GM12878 (cell line): ENCODE measurements at regions not wholly inside any gene's neighbourhood (a gene's known extent, or its start where the extent isn't known, plus 50 kb on each side); places are given as distances from the start of the nearest gene placed in this dataset.

Source experiments
- ATAC-seq: fragments of 200-7000 bp; cut with Tn5 transposase; 3 replicates; pipeline ENCODE4 v1.9.1; 2020; ENCODE audit warnings: mild to moderate bottlenecking, moderate library complexity
- BruUV-seq: library from RNA; stranded (reverse); fragments of 400-500 nt; replicated peaks from 2 replicates; lab custom pipeline; 2021; lab: Mats Ljungman, UMichigan
- CTCF ChIA-PET: fragments of 300-600 bp; sonication (Branson Sonifier 250); formaldehyde crosslinking; extraction: SDS; loops from one replicate; lab custom pipeline; 2021; ENCODE audit warnings: inconsistent platforms; lab: Yijun Ruan, JAX
- POLR2A ChIA-PET: fragments of 350-600 bp; formaldehyde crosslinking; extraction: SDS; loops from one replicate; lab custom pipeline; 2021; ENCODE audit warnings: inconsistent platforms; lab: Charles Lee
- RAD21 ChIA-PET: fragments of 300-600 bp; sonication (Branson Sonifier 250); formaldehyde crosslinking; loops from one replicate; lab custom pipeline; 2023; ENCODE audit warnings: antibody characterized with exemption; ENCODE audit not compliant: unreplicated experiment; lab: Charles Lee
- SMC1A ChIA-PET: fragments of 300-600 bp; sonication (Branson Sonifier 250); formaldehyde crosslinking; loops from one replicate; lab custom pipeline; 2023; ENCODE audit not compliant: unreplicated experiment, uncharacterized antibody; lab: Charles Lee
- DNase-seq: peaks from one replicate; pipeline ENCODE4 v3.0.0-alpha.2; 2011; ENCODE audit warnings: low read depth, low spot score
- FAIRE-seq: peaks from 3 replicates; lab custom pipeline; 2011; peaks lifted over from hg19 to GRCh38; lab: Jason Lieb, UNC
- H2AFZ ChIP-seq: 2 replicates; pipeline ENCODE4 v1.6.0; 2011; ENCODE audit warnings: low read depth, low read length, control low read depth; ENCODE audit not compliant: control insufficient read depth
- H3K27ac ChIP-seq: 2 replicates; pipeline ENCODE4 v1.5.1; 2011; ENCODE audit warnings: control low read depth; ENCODE audit not compliant: control insufficient read depth, insufficient read depth
- H3K27me3 ChIP-seq, 2 experiments: replicated peaks in 1 of 2; 2 replicates each; pipeline versions ENCODE4 v1.6.0 to v1.6.1; 2011; ENCODE audit warnings: low read length in 1 of 2; ENCODE audit not compliant: control insufficient read depth in 2 of 2, insufficient read depth in 2 of 2
- H3K36me3 ChIP-seq, 2 experiments: 2 replicates each; pipeline ENCODE4 v1.5.1; 2011; ENCODE audit warnings: low read length in 1 of 2; ENCODE audit not compliant: control insufficient read depth in 2 of 2, insufficient read depth in 2 of 2
- H3K4me1 ChIP-seq: 2 replicates; pipeline ENCODE4 v1.6.1; 2011; ENCODE audit warnings: mild to moderate bottlenecking, low read length, moderate library complexity, mixed read lengths; ENCODE audit not compliant: control insufficient read depth, insufficient read depth
- H3K4me2 ChIP-seq: 2 replicates; pipeline ENCODE4 v1.6.0; 2011; ENCODE audit warnings: control low read depth; ENCODE audit not compliant: control insufficient read depth, insufficient read depth
- H3K4me3 ChIP-seq: fragments of 200-600 bp; sonication (generic); 2 replicates; pipeline ENCODE4 v1.5.1; 2016
- H3K79me2 ChIP-seq: 2 replicates; pipeline ENCODE4 v1.6.0; 2011; ENCODE audit warnings: low read length; ENCODE audit not compliant: control insufficient read depth, insufficient read depth
- H3K9ac ChIP-seq: 2 replicates; pipeline ENCODE4 v1.8.0; 2011; ENCODE audit warnings: low read length, control low read depth, mixed read lengths; ENCODE audit not compliant: control insufficient read depth, insufficient read depth
- H3K9me3 ChIP-seq: replicated peaks from 3 replicates; pipeline ENCODE4 v1.5.1; 2011; ENCODE audit warnings: mild to moderate bottlenecking, low read length; ENCODE audit not compliant: control insufficient read depth, insufficient read depth
- H4K20me1 ChIP-seq: 2 replicates; pipeline ENCODE4 v1.6.0; 2011; ENCODE audit not compliant: control insufficient read depth, insufficient read depth
- BCLAF1 ChIP-seq: fragments of 450-650 bp; IDR thresholded peaks from 2 replicates; pipeline ENCODE4 v1.6.1; 2017; ENCODE audit warnings: antibody characterized with exemption, mild to moderate bottlenecking, moderate library complexity
- E2F8 ChIP-seq: fragments of 450-650 bp; IDR thresholded peaks from 2 replicates; pipeline ENCODE4 v1.6.1; 2018; ENCODE audit warnings: mild to moderate bottlenecking, low read depth, moderate library complexity; ENCODE audit not compliant: partially characterized antibody
- FOXK2 ChIP-seq: fragments of 450-650 bp; IDR thresholded peaks from 2 replicates; pipeline ENCODE4 v1.6.1; 2017; ENCODE audit warnings: mild to moderate bottlenecking, moderate library complexity
- IRF5 ChIP-seq: fragments of 450-650 bp; IDR thresholded peaks from 2 replicates; pipeline ENCODE4 v1.6.1; 2017; ENCODE audit warnings: borderline replicate concordance
- MTA3 ChIP-seq: IDR thresholded peaks from 2 replicates; pipeline ENCODE4 v1.6.1; 2012; ENCODE audit warnings: low read length, inconsistent platforms, borderline replicate concordance
- MYC ChIP-seq: IDR thresholded peaks from 2 replicates; pipeline ENCODE4 v1.6.1; 2011; ENCODE audit warnings: mild to moderate bottlenecking, low read length, moderate library complexity, inconsistent platforms; ENCODE audit not compliant: insufficient read depth, insufficient replicate concordance, insufficient read length, severe bottlenecking
- NRF1 ChIP-seq: conservative IDR thresholded peaks from 2 replicates; pipeline ENCODE4 v1.6.1; 2011; ENCODE audit warnings: mild to moderate bottlenecking, low read depth, low read length, improper control_type of control experiment
- POLR2AphosphoS2 ChIP-seq: IDR thresholded peaks from 2 replicates; pipeline ENCODE4 v1.6.1; 2011; ENCODE audit warnings: low read depth, mild to moderate bottlenecking, low read length, improper control_type of control experiment, moderate library complexity
- RELB ChIP-seq: fragments of 450-650 bp; IDR thresholded peaks from 2 replicates; pipeline ENCODE4 v1.6.1; 2017; ENCODE audit warnings: low read depth, mild to moderate bottlenecking, moderate library complexity
- TAF1 ChIP-seq: IDR thresholded peaks from 2 replicates; pipeline ENCODE4 v1.6.1; 2011; ENCODE audit warnings: mild to moderate bottlenecking, low read depth, low read length, borderline replicate concordance
- WGBS: methylation state at CpG from one replicate; pipeline ENCODE4 v1.1.6; 2016; ENCODE audit warnings: low lambda C conversion rate; ENCODE audit not compliant: insufficient replicate concordance, insufficient coverage; ENCODE audit errors: missing lambda C conversion rate; 5-methylcytosine and 5-hydroxymethylcytosine counted together
- in situ Hi-C: fragments of 300-500 bp; cut with MboI; formaldehyde crosslinking; loops from 9 replicates; pipeline ENCODE4 v1.14.3; 2018; ENCODE audit warnings: mixed read lengths
- intact Hi-C: fragments of 100-400 bp; cut with micrococcal nuclease; formaldehyde crosslinking; loops from one replicate; pipeline ENCODE4 v1.14.2; 2022; ENCODE audit not compliant: unreplicated experiment

GRCh38 chr2:106280224-106280623 lies 86.1 kb upstream of the UXS1 start:
- no peaks in the 10 kb centered on the region for H3K36me3 ChIP-seq
- no peak overlapping the region for H3K4me2 ChIP-seq
- DNase-seq, result no peak
- no peaks in the 10 kb centered on the region for H3K79me2 ChIP-seq
- intact Hi-C loops, result no loop called here
- no peak overlapping the region for H3K4me3 ChIP-seq
- POLR2A ChIA-PET, result no interaction called here
- SMC1A ChIA-PET, result no interaction called here
- RAD21 ChIA-PET, result no interaction called here
- no peak overlapping the region for H3K27ac ChIP-seq
- H3K4me1 ChIP-seq, result no peaks in the 10 kb centered on the region
- no peak for FAIRE-seq
- no peak for ATAC-seq
- no peak overlapping the region for H2AFZ ChIP-seq
- in situ Hi-C loops, result no loop called here
- H3K9me3 ChIP-seq, result no peaks in the 10 kb centered on the region
- BruUV-seq, result no TSS peak
- 39% methylated on average over 3 of the region's 3 CpGs for WGBS
- CTCF ChIA-PET, result no interaction called here
- H3K9ac ChIP-seq, result no peak overlapping the region
- no peaks in the 10 kb centered on the region; a peak in 1 of 4 replicates for H3K27me3 ChIP-seq
- H4K20me1 ChIP-seq, result no peaks in the 10 kb centered on the region
- TF ChIP-seq NRF1, result no peak
- TF ChIP-seq TAF1, result no peak
- no peak for TF ChIP-seq IRF5
- TF ChIP-seq FOXK2, result no peak
- TF ChIP-seq RELB, result no peak
- no peak for TF ChIP-seq BCLAF1
- TF ChIP-seq POLR2AphosphoS2, result no peak
- TF ChIP-seq E2F8, result no peak
- TF ChIP-seq MYC, result no peak
- no peak for TF ChIP-seq MTA3
- TF ChIP-seq, all 136 proteins: peak for 0
